Spleen (tissue), 7 donors: ENCODE measurements at regions not wholly inside any gene's neighbourhood (a gene's known extent, or its start where the extent isn't known, plus 50 kb on each side); places are given as distances from the start of the nearest gene placed in this dataset.

ENCODE experiments used
- POLR2A ChIP-seq, 3 donors: fragments of 450-650 bp; IDR thresholded peaks; one replicate each; pipeline ENCODE4 v1.5.1; 2017; ENCODE audit warnings: antibody characterized with exemption in 3 of 3, mild to moderate bottlenecking in 1 of 3
- POLR2AphosphoS5 ChIP-seq, 3 donors: sonication (generic); formaldehyde crosslinking; IDR thresholded peaks; one replicate each; pipeline ENCODE4 v1.5.1; 2017; ENCODE audit warnings: antibody characterized with exemption in 3 of 3
- TF ChIP-seq, protein P1 (sequence below), 11 experiments: fragments of 200-600 bp in 7 of 11; fragments of 450-650 bp in 4 of 11; sonication (generic) in 4 of 11; IDR thresholded peaks in 8 of 11; conservative IDR thresholded peaks in 3 of 11; 1 replicate in 7 of 11; 2 replicates in 4 of 11; pipeline versions ENCODE4 v1.4.0 to v1.8.0; 2016 to 2021; ENCODE audit warnings: antibody characterized with exemption in 11 of 11, inconsistent platforms in 4 of 11, mild to moderate bottlenecking in 1 of 11
- donor health status: DM: no; HTN: no; CAD: no; lungs with moderate emphysema.
- donor health status: DM: no; HTN: no; CAD: no.
- donor health status: DM: no; HTN: no; CAD: no.

DNA sequence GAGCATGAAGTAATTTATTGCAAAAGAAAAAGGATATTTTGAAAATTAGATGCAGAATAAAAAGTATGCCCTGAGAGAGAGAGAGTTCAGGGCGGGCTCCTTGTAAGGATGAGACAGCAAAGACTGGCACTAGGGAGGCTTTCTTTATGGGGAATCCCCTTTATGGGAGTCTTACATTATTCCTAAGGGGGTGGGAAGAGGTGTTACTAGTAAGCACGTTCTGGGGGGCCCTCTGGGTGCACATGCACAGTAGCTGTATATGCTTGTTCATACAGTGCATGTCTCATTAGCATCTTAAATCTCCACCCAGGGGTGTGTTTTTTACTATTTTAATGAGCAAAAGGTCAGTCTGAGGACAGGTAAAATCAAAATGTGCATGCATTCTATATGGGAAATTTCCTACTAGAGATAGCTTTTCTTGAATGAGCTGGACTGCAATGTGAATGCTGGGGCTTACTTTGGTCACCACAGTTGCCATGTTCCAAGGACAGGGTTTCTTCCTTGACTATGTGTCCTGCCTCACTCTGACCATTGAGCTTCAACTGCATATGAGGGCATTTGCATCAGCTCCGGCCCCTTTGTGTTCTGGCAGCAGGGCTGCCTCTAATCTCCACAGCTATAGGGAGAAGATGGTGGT is 614.1 kb downstream of the NUF2 start:
- TF ChIP-seq POLR2A (IDR thresholded peaks at IDR 0.05) (no peak), POLR2AphosphoS5 (IDR thresholded peaks at IDR 0.05) (no peak)
- TF ChIP-seq, protein P1, sequence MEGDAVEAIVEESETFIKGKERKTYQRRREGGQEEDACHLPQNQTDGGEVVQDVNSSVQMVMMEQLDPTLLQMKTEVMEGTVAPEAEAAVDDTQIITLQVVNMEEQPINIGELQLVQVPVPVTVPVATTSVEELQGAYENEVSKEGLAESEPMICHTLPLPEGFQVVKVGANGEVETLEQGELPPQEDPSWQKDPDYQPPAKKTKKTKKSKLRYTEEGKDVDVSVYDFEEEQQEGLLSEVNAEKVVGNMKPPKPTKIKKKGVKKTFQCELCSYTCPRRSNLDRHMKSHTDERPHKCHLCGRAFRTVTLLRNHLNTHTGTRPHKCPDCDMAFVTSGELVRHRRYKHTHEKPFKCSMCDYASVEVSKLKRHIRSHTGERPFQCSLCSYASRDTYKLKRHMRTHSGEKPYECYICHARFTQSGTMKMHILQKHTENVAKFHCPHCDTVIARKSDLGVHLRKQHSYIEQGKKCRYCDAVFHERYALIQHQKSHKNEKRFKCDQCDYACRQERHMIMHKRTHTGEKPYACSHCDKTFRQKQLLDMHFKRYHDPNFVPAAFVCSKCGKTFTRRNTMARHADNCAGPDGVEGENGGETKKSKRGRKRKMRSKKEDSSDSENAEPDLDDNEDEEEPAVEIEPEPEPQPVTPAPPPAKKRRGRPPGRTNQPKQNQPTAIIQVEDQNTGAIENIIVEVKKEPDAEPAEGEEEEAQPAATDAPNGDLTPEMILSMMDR (IDR thresholded peaks at IDR 0.05 in 8 of 11, conservative IDR thresholded peaks at IDR 0.05 in 3 of 11): no peak
